ENCODE measurements at regions not wholly inside any gene's neighbourhood (a gene's known extent, or its start where the extent isn't known, plus 50 kb on each side); places are given as distances from the start of the nearest gene placed in this dataset.

- TF ChIP-seq POLR2A (IDR thresholded peaks at IDR 0.05) (no peak), POLR2AphosphoS5 (IDR thresholded peaks at IDR 0.05) (no peak)
- TF ChIP-seq, protein P1, sequence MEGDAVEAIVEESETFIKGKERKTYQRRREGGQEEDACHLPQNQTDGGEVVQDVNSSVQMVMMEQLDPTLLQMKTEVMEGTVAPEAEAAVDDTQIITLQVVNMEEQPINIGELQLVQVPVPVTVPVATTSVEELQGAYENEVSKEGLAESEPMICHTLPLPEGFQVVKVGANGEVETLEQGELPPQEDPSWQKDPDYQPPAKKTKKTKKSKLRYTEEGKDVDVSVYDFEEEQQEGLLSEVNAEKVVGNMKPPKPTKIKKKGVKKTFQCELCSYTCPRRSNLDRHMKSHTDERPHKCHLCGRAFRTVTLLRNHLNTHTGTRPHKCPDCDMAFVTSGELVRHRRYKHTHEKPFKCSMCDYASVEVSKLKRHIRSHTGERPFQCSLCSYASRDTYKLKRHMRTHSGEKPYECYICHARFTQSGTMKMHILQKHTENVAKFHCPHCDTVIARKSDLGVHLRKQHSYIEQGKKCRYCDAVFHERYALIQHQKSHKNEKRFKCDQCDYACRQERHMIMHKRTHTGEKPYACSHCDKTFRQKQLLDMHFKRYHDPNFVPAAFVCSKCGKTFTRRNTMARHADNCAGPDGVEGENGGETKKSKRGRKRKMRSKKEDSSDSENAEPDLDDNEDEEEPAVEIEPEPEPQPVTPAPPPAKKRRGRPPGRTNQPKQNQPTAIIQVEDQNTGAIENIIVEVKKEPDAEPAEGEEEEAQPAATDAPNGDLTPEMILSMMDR (IDR thresholded peaks at IDR 0.05): no peak
Observed at GRCh38 chr7:10855583-10855982, 118.1 kb upstream of the PHF14 start.
